GM19463 (cell line): ENCODE measurements at regions not wholly inside any gene's neighbourhood (a gene's known extent, or its start where the extent isn't known, plus 50 kb on each side); places are given as distances from the start of the nearest gene placed in this dataset.
"Not testable (repeated sequence)": the region's sequence is repeated elsewhere in the genome, so short reads cannot be mapped to it uniquely, and the experiment has no call there.

Experiments used
- ATAC-seq: cut with Tn5 transposase; IDR thresholded peaks from one replicate; pipeline ENCODE4 v1.9.1; 2021; ENCODE audit warnings: mild to moderate bottlenecking, moderate library complexity; ENCODE audit not compliant: unreplicated experiment

DNA sequence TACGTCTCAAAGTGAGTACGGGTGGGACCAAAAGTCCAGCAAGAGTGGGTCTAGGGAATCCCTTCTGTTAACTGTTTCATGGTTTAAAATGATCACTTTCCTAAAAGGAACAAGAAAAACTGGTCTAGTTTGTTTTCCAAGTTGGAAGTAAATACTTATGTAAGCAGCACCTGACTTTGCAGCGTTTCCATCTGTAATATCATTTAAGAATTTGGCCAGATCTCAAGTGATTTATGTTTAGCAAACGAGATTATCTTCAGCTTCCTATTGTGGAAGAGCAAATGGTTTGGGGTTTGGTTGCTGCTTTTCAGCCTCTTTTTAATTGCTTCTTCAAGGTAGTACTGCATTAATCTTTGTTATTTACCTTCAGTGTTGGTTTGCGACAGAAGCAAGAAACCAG, 50.4 kb downstream of the FHIP1A start:
- ATAC-seq: no peak

DNA sequence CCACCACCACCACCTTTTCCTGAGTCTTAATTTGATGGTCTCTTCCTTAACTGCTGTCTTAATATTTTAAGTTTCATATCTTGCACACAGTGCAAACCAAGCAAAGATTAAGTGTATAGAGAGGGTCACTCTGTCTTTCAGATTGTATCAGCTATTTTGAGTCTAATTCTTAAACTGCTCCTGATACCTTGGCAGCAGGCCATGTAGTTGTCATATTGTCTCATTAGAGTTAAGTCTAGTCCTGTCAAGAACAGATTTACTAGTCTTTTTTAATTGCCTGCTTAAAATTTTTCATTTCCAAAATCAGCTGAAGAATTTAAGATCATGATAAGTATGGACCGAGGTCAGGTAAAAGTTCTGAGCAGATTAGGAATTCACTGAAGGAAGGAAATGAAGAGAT, 51.5 kb downstream of the FHIP1A start:
- no peak for ATAC-seq

DNA sequence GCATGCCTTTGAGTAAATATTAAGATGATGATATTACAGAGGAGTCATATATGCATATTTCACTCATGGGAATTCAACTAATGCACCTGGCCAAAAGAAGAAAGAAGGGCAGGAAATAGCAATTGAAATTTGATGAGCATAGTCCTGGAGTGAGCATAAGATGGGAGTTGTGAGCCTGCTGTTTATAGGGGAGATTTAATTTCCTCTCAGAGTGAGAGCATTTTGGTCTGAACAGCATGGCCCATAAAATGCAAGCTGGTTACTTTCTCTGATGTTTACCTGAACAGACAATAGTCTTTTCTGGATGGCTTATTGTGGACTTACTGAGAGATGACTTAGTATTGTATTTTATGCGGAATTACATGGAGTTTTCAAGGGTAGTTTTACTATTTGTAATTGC, 53.6 kb downstream of the FHIP1A start:
- no peak for ATAC-seq

DNA sequence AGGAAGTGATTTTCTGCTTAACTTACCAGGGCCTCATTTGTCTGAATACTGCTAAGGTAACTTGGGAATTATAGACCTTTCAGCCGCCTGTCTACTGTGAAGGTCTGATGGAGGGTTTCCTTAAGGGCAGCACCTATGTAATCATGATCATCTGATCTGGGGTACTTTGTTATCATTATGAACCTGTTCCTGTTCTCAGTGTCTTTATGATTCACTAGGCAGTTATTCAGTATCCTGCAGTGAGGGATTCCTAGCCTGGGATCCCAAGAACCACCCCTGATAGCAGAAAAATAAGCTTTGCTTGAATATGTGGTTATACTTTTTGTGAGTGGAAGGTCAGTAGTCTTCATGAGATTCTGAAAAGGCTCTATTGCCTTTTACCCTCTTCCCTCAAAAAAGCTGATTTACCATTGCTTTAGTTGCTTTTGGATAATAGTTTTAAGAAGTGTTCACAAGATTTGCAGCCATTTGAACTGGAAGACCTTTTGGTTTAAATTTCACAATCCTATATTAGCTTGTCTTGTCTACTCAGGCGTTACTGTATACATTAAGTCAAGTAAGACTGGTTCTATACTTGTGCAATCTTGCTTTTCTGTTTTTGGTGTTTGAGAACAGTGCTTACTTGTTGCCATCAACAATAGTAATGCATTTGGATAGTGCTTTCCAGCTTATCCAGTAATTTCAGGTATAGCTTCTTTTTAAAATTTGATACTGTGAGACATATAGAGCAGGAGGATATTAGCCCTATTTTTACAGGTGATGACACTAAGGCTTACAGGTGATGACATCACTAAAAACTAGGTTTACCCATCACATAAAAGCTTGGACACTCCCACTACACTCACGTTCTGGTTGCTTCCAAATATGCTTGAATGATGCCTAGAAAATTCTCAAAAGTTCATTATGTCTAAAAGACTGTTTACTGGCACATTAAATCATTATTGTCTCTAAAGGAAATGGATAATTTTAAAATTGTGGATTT, 60.0 kb downstream of the FHIP1A start:
- no peak for ATAC-seq

DNA sequence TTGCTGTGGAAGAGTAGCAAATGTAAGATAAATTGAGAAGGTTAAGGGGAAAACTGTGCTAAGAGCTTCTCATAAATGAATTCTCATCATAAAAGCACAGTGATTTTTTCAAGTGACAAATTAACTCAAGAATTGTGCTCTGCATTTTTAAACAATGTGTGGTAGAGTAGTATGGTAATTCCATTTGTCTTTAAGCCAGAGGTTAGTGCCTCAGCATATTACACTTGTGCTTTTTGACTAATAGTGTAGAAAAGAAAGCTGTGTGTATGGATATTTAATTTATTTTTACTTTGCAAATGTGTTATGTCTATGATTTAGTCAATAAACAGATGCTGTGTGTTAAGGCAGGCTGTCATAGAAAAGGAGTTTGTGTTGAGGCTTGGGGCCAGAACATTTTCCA, 61.0 kb downstream of the FHIP1A start:
- ATAC-seq: no peak

DNA sequence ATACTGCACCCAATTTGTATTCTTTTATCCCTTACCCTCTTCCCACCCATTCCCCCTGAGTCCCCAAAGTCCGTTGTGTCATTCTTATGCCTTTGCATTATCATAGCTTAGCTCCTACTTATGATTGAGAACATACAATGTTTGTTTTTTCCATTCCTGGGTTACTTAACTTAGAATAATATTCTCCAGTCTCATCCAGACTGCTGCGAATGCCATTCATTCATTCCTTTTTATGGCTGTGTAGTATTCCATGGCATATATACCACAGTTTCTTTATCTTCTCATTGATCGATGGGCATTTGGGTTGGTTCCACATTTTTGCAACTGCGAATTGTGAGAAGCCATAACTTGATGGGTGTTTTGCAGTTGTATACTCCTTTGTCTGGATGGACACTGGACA, 62.8 kb downstream of the FHIP1A start:
- ATAC-seq: no peak

DNA sequence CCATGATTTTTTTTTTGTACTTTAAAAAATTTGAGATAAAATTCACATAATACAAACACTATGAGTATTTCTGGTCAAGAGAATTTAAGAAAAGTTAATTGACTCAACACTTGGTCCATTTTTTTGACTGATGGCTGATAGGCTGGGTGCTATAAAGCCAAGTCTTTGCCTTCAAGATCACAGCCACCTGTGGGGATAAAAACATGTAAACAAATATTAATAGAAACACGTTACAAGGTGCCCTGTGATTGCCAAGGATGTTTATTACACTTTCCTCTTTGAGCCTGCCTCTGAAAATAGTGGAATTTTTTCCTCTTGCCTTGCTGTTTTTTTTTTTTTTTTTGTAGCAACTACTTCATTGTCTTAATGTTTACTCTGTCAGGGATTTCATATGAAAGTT, 63.3 kb downstream of the FHIP1A start:
- ATAC-seq: no peak

DNA sequence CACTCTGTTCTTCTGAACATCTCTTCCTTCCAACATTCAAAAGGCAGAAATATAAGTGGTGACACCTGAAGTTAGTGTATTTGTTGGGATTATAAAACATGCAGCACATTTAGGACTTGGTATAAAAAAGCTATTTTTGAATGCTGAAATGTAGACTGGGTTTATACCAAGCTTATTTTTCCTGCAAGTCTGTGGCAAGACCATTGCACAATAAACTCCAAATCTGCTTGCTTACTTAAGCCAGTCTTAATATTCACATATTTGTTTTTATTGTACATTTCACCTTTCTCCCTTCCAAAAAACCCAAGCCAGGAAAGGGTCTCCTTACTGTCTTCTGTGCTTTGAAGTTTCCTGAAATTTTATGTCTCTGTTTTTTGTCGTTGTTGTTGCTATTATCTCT, 63.7 kb downstream of the FHIP1A start:
- ATAC-seq: no peak

DNA sequence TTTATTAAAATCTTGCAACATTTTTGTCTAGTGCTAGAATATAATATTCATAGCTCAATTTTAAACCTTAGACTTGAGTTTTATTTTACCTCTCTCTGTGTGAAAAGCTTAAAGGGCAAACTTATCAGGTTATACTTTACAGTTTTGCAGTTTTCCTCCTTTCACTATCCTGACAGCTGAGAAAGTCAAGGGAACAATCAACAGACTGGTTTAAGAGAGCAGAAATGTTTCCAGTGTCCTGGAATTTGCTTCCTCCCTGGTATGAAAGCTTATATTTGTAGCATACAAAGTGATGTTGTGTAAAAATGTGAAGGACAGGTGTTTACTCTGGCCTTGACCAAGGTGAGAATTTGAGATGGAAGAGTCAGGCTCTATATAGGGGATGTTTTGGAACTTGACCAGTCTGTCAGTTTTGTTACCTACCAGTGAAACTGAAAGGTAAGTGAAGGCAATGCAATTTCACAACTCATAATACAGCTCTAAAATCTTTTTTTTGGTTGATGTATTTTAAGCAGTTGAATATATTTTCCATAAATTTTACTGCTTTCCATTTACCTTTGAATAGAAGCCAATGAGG, 64.6 kb downstream of the FHIP1A start:
- ATAC-seq: no peak

DNA sequence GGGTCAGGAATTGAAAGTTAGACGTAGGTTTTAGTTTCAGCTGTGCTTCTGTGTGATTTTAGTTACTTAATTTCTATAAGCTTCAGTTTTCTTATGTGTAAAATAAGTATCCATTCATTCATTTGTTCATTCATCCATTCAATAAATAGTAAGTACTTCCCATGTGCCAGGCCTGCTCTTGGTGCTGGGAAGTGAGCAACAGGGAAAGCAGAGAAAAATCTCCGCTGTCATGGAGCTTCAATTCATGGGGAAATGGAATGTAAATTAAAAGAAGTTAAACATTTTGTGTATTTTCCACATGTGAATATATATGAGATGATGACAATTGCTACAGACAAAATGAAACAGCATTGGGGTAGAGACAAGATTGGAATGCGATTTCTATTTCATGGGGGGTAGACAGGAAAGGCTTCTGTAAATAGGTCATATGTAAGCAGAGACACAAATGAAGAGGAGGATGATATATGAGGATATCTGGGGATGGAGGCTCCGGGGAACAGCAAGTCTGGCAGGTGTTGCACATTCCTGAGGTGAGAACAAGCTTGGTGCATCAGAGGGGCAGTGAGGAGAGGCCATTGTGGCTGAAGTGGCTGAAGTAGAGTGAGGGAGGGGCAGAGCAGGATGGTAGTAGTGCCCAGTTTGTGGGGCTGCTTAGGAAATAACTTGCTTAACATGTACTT, 66.2 kb downstream of the FHIP1A start:
- no peak for ATAC-seq

DNA sequence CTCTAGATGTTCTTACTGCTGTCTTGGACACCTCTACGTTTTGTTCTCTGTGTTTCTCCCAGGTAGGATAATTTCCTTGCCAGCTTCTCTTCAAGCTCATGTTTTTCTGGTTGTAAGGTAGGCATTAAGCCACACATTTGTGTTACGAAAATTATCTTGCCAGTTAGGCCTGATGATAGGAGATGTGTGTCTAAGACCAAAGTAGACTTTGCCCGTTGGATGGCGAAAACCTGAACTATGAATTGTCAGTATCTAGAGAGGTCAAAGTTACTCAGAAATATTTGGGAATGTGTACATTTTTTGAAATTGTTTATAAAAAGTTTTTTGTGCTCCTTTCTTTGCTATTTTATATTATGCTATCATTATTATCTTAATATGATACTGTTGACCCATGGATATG, 72.8 kb downstream of the FHIP1A start:
- no peak for ATAC-seq

DNA sequence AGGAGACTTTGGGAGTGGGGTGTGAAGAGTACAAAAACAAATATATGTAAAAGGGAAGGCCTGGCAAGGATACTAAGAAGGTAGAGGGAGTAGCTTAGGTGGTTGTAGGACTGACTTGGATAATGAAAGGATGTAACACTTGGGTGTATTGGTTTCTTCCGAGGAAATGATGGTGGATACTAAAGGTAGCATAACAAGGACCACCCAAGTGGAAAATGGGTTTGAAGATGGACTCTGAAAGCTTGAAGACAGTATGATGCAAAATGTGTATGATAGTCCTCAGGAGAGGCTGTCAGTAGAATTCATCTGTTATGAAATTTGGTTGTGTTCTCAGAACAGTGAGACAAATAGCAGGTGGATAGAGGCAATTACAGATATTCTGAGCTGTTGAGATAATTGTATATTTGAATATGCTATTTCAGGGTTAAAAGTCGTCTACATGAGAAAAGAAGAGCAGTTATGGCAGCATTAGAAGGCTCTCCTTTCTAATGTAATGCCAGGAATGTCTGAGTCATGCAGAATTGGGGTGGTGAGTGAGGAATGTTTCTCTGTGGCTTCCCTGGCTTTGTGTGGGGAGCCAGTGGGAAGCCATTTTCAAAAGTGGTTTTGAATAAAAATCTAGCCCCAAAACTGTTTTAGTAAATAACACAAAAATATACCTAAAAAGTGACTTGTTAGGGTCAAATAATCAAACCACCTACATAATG, 75.6 kb downstream of the FHIP1A start:
- no peak for ATAC-seq

DNA sequence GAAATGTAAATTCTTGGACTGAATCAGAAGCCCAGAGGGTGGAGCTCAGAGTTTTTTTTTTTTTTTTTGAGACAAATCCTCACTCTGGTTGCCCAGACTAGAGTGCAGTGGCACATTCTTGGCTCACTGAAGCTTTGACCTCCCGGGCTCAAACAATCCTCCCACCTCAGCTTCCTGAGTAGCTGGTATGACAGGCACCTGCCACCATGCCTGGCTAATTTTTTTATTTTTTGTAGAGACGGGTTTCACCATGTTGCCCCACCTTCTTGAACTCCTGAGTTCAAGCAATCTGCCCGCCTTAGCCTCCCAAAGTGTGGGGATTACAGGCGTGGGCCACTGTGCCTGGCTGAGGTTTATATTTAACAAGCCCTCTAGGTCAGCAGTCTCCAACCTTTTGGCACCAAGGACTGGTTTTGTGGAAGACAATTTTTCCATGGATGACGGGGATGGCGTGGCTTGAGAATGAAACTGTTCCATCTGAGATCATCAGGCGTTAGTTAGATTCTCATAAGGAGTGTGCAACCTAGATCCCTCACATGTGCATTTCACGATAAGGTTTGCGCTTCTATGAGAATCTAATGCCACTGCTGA, 76.7 kb downstream of the FHIP1A start:
- no peak for ATAC-seq

DNA sequence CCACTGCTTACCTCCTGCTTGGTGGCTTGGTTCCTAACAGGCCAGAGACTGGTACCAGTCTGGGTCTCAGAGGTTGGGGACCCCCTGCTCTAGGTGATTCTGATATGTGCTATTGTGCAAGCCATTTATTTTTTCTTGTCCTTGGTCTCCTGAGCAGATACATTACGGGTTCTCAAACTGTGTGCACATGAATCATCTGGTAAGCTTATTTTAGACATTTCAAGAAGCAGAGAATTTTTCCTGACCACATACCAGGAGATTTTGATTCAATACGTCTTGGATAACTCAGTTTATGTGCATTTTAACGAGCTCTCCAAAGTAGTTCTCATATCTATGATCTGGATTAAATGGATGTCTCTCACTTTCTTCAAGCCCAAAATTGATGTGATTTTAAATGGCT, 77.2 kb downstream of the FHIP1A start:
- no peak for ATAC-seq

DNA sequence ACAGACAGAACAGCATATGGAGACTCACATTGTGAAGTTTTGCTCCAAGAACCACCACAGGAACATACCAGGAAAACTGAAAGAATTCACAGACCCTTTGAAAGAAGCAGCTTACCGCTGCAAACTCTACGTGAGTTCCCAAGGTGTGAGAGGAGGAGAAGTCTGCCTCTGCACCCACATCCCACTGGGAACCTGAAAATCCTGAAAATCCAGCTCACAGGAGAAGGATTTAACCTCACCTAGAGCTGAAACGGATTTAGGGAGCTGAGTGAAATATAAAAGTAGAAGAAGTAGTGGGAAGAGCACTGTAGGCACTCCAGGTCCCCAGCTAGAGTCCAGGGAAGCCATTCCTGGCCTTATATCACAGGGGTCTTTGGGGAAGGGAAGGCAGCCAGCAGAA, 80.0 kb downstream of the FHIP1A start:
- no peak for ATAC-seq

DNA sequence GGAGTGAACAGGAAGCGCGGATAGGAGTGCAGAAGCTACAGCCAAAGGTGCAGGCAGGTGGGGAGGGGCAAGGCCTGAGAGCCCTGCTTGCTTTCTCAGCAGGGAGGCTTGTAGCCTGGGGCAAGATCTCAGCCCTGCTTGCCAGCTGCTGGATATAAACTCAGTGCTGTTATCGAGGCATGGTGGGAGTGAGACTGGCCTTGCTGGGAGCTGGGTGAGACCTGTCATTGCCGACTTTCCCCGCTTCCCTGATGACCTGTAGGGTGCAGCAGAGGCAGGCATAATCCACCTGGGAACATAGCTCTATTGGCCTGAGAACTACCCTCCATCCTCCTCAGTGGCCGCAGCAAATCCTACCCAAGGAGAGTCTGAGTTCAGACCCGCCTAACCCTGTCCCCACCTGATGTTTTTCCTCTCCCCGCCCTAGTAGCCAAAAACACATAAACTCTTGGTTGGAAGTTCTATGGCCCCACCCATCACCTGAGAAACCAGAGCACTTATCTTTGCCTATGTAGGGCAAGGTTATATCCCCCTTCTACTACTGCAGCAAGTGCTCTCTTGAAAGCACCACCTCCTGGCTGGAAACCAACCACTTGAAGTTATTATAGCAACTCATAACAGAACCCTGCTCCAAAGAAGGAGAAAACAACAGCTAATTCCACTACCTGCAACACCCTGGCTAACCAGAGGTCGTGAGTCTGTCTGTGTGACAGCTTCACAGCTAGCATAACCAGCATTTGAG, 80.7 kb downstream of the FHIP1A start:
- no peak for ATAC-seq

DNA sequence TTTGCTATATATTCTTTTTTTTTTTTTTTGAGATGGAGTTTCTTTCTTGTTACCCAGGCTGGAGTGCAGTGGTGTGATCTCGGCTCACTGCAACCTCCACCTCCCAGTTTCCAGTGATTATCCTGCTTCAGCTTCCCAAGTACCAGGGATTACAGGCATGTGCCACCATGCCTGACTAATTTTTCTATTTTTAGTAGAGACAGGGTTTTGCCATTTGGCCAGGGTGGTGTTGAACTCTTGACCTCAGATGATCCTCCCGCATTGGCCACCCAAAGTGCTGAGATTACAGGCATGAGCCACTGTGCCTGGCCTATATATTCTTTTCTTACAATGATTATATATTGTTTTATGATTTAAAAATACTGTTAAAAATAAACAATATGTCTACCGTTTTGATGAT, 86.6 kb downstream of the FHIP1A start:
- not testable (repeated sequence) for ATAC-seq

DNA sequence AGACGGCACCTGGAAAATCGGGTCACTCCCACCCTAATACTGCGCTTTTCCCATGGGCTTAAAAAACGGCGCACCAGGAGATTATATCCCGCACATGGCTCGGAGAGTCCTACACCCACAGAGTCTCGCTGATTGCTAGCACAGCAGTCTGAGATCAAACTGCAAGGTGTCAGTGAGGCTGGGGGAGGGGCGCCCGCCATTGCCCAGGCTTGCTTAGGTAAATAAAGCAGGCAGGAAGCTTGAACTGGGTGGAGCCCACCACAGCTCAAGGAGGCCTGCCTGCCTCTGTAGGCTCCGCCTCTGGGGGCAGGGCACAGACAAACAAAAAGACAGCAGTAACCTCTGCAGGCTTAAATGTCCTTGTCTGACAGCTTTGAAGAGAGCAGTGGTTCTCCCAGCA, 102.6 kb downstream of the FHIP1A start:
- not testable (repeated sequence) for ATAC-seq

DNA sequence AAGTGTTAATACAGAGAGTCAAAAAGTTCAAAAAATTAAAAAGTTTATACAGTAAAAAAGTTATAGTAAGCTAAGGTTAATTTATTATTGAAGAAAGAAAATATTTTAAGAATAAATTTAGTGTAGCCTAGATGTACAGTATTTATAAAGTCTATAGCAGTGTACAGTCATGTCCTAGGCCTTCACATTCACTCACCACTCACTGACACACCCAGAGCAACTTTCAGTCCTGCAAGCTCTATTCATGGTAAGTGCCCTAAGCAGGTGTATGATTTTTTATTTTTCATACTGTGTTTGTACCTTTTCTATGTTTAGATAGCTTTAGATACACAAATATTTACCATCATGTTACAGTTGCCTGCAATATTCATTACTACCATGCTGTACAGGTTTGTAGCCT, 108.9 kb downstream of the FHIP1A start:
- ATAC-seq: no peak

DNA sequence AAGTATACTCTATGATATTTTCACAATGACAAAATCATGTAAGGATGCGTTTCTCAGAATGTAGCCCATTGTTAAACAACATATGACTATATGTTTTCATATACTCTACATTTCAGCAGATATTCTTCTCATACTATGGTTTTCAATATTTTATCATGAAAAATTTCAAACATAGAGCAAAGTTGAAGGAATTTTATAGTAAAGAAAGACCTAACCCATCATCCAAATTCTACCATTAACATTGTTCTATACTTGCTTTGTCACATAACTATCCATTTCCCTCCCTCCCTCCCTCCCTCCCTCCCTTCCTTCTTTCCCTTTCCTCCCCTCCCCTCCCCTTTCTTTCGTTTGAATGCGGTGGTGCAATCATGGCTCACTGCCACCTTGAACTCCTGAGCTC, 109.4 kb downstream of the FHIP1A start:
- ATAC-seq: no peak
